Thoracic aorta (tissue), 2 donors: ENCODE measurements at regions not wholly inside any gene's neighbourhood (a gene's known extent, or its start where the extent isn't known, plus 50 kb on each side); places are given as distances from the start of the nearest gene placed in this dataset.

Experiments
- ATAC-seq: fragments of 150-250 bp; one replicate; pipeline ENCODE4 v1.8.0; 2017; ENCODE audit warnings: low read depth; ENCODE audit not compliant: insufficient number of reproducible peaks, low FRiP score
- DNase-seq: peaks from one replicate; pipeline ENCODE4 v3.0.0-alpha.2; 2020; ENCODE audit warnings: low spot score
- H3K27ac ChIP-seq, 2 donors: fragments of 200-600 bp; sonication (generic); 1 replicate in 1 of 2; 2 replicates in 1 of 2; pipeline ENCODE4 v1.5.1; 2016; ENCODE audit warnings: mild to moderate bottlenecking in 2 of 2, moderate library complexity in 2 of 2
- H3K27me3 ChIP-seq: fragments of 200-600 bp; sonication (generic); replicated peaks from 2 replicates; pipeline ENCODE4 v1.6.0; 2016; ENCODE audit warnings: mild to moderate bottlenecking; ENCODE audit not compliant: insufficient read depth
- H3K36me3 ChIP-seq: fragments of 200-600 bp; sonication (generic); one replicate; pipeline ENCODE4 v1.5.1; 2016
- H3K4me1 ChIP-seq, 2 donors: fragments of 200-600 bp; sonication (generic); 1 replicate in 1 of 2; 2 replicates in 1 of 2; pipeline versions ENCODE4 v1.5.1 to v1.6.0; 2016; ENCODE audit warnings: low read depth in 2 of 2, mild to moderate bottlenecking in 1 of 2; ENCODE audit not compliant: control insufficient read depth in 1 of 2
- H3K4me3 ChIP-seq: fragments of 200-600 bp; sonication (generic); 2 replicates; pipeline ENCODE4 v1.5.1; 2016; ENCODE audit warnings: mild to moderate bottlenecking
- H3K9me3 ChIP-seq: fragments of 200-600 bp; sonication (generic); 2 replicates; pipeline ENCODE4 v1.5.1; 2016
- CTCF ChIP-seq: fragments of 200-600 bp; sonication (generic); IDR thresholded peaks from one replicate; pipeline ENCODE4 v1.5.1; 2019; ENCODE audit warnings: antibody characterized with exemption

GRCh38 chr13:71148396-71148795 is 718.6 kb downstream of the DACH1 start:
- DNase-seq (no peak), ATAC-seq (no peak)
- no peak for TF ChIP-seq CTCF
- no peaks in the 10 kb centered on the region for H3K36me3 ChIP-seq
- H3K27ac ChIP-seq: no peak overlapping the region
- H3K9me3 ChIP-seq: no peaks in the 10 kb centered on the region
- H3K27me3 ChIP-seq: no peaks in the 10 kb centered on the region
- no peaks in the 10 kb centered on the region for H3K4me1 ChIP-seq
- no peak overlapping the region for H3K4me3 ChIP-seq

- Histone ChIP-seq H3K36me3 (no peaks in the 10 kb centered on the region), H3K27me3 (no peaks in the 10 kb centered on the region), H3K9me3 (no peaks in the 10 kb centered on the region), H3K4me3 (no peak overlapping the region), H3K27ac (no peak overlapping the region), H3K4me1 (no peaks in the 10 kb centered on the region)
- no peak for TF ChIP-seq CTCF
- ATAC-seq (no peak), DNase-seq (no peak)
These were observed 722.1 kb downstream of the DACH1 start for GRCh38 chr13:71144883-71145282.

- no peaks in the 10 kb centered on the region for H3K4me1 ChIP-seq
- no peaks in the 10 kb centered on the region for H3K27me3 ChIP-seq
- DNase-seq (no peak), ATAC-seq (no peak)
- no peak overlapping the region for H3K27ac ChIP-seq
- no peaks in the 10 kb centered on the region for H3K9me3 ChIP-seq
- no peak for TF ChIP-seq CTCF
- H3K36me3 ChIP-seq: no peaks in the 10 kb centered on the region
- H3K4me3 ChIP-seq: no peak overlapping the region
These were observed 729.9 kb downstream of the DACH1 start for GRCh38 chr13:71137101-71137500.

- ATAC-seq: no peak
These were observed 742.8 kb downstream of the DACH1 start for GRCh38 chr13:71124230-71124629.

GRCh38 chr13:71118779-71119364 is 748.1 kb downstream of the DACH1 start:
- no peaks in the 10 kb centered on the region for H3K4me1 ChIP-seq
- no peak overlapping the region for H3K27ac ChIP-seq
- no peak for DNase-seq
- TF ChIP-seq CTCF: no peak
- no peak for ATAC-seq
- no peaks in the 10 kb centered on the region for H3K36me3 ChIP-seq
- H3K4me3 ChIP-seq: no peak overlapping the region
- H3K27me3 ChIP-seq: no peaks in the 10 kb centered on the region
- no peaks in the 10 kb centered on the region for H3K9me3 ChIP-seq

More at GRCh38 chr13:71124230-71124629, 742.8 kb downstream of the DACH1 start:
- Histone ChIP-seq H3K4me3 (no peak overlapping the region), H3K4me1 (no peaks in the 10 kb centered on the region), H3K27me3 (no peaks in the 10 kb centered on the region), H3K27ac (no peak overlapping the region), H3K9me3 (no peaks in the 10 kb centered on the region), H3K36me3 (no peaks in the 10 kb centered on the region)
- no peak for TF ChIP-seq CTCF
- DNase-seq: no peak
